ENCODE measurements at regions not wholly inside any gene's neighbourhood (a gene's known extent, or its start where the extent isn't known, plus 50 kb on each side); places are given as distances from the start of the nearest gene placed in this dataset.
A peak's percentile ranks its signal among the peaks of the same experiment; 100 is the strongest.

DNA sequence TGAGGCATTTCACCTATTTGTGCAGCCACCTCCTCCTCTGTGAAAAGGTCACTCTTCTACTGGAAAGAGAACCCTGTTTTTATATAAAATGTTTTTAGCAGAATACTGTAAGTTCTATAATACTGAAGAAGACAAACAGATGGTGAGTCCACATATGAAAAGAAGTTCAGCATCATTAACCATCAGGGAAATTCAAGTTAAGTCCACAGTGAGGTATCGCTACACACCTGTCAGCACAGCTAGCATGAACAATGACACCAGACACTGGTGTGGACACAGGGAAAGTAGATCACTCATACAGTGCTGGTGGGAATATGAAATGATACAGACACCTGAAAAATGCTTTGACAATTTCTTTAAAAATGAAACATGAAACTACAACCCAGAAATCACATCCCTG, 133.0 kb downstream of the MAD2L1 start:
- no peak for DNase-seq

DNA sequence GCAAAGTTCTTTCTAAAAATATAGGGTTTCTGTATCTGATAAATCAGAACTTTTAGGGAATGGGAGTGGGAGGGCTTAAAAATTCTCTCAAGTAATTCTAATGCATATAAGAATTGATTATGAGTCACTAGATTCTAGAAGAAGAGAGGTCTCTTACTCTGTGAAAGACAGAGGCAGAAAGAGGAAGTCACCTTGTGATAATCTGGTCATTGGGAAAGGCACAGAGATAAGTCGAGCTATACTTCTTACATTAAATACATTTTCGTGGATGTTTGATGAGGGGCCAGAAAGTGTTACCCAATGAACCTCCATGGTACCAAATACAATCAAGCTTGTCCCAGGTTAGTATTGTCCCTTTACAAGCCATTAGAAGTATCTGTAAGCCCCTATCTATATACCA, 134.4 kb downstream of the MAD2L1 start:
- DNase-seq, result no peak

DNA sequence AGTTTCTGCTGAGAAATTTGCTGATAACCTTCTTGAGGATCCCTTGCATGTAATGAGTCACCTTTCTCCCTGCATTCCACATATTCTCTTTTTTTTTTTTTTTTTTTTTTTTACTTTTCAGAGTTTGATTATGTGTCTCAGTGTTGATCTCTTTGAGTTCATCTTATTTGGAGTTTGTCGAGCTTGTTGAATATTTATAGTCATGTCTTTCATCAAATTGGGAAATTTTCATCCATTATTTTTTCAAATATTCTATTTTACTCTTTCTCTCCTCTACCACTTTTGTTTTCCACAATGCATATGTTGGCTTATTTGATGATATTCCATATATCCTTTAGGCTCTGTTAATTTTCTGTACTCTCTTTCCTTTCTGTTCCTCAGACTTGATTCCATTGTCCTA, 136.1 kb downstream of the MAD2L1 start:
- DNase-seq, result no peak

DNA sequence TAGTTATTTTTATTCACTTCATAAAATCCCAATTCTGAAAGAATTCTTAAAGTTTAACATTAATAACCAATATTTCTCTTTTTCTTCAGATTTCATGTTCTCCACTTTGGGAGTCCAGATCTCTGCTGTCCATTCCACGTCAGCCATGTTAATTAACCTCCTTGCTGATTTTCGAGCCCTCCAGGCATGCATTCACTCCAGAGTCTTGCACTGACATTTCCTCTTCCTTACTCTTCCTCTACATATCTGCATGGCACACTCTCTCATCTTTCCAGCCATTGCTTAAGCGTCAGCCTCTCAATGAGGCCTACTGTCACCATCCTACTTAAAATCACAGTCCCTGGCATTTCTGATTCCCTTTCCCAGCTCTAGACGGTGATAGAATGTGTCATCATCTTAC, 144.8 kb downstream of the MAD2L1 start:
- no peak for DNase-seq

DNA sequence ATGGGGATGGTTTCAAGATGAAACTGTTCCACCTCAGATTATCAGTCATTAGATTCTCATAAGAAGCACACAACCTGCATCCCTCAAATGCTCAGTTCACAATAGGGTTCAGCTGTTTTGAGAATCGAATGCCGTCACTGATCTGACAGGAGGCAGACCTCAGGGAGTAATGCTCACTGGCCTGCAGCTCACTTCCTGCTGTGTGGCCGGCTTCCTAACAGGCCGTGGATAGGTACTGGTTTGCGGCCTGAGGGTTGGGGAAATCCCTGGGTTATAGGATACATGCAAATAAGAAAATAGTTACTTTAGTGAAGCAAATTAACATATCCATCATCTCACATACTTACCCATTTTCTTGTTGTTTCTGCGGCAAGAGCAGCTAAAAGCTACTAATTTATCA, 160.4 kb downstream of the MAD2L1 start:
- DNase-seq, result no peak

DNA sequence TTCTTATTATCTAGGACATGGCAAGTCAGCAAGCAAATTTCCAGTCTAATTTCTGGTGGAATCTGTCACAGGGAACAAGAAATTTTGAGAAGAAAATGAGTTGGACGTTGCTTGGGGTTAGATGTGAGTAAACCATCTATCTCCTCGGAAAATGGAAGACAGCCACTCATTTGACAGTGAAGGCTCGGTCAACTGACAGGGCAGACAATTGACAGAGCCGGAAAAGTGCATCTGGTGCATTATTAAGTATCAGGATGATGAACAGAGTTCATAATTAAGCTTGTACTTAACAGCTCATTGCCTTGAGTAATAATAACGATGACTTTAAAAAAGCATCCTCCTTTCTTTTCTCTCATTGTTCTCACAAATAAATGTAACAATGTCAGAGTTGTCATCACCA, 168.4 kb downstream of the MAD2L1 start:
- DNase-seq, result no peak

DNA sequence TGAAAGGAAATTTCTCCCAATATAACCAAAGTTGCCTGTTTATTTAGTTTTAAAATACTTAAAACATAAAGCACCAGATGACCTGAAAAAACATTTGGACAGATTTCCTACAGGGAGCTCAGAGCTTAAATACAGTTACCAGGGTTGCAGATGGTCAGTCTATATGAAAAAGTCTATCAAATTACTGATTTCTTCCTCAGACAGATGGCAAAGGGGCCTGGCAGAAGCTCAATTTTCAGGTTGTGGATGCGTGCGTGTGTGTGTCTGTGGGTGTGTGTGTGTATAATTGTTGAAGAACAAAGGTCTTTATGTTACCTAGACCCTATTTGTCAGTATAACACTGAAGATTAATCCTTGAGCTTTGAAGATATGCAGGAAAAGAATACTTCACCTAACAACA, 169.4 kb downstream of the MAD2L1 start:
- DNase-seq, result no peak

DNA sequence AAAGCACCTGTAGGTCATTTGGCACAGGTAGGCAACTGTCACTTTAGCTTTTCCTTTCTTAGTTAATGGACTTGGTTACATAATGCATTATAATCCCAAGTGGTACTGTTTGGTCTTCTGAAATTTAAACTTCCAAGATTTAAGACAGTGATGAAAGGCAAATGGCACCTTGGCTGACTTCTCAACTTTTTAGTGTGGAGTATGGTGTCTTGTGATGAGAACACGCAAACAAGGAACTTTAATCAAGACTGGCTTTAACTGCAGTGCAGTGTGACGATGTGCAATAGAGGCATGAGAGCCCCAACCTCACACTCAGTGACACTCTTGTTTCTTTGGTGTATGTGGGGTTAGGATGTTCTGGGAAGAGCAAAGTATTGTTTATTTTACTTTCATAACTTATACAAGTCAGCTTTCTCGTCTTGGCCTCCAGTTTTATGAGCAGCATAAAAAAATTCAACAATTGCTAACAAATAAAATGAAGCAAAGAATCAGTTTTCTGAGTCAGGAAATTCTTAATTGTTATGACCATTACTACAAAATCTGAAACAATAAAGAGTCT, 171.9 kb downstream of the MAD2L1 start:
- DNase-seq, result no peak

DNA sequence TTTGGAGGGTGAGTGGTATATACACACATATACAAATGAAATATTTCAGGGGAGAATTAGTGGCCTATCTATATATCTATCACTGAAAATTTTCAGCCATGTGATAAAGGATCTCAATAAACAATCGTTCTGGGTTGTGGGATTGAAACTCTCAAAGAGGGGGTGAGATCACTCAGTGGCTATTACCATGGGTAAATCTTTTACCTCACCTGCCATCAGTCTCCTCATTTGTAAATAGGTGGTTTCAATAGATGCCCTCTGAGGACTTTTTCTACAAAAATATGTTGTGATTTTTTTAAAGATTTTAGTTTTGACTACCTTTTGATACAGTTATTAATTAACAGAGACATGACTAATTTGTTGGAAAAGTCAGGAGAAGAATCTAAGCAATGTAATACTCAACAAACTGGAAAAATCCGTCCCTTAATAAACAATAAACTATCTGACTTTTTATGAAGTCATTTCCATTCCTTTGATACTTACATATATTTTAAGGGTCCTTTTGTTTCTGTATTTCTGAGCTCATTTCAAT, 192.8 kb downstream of the MAD2L1 start:
- DNase-seq, result no peak

DNA sequence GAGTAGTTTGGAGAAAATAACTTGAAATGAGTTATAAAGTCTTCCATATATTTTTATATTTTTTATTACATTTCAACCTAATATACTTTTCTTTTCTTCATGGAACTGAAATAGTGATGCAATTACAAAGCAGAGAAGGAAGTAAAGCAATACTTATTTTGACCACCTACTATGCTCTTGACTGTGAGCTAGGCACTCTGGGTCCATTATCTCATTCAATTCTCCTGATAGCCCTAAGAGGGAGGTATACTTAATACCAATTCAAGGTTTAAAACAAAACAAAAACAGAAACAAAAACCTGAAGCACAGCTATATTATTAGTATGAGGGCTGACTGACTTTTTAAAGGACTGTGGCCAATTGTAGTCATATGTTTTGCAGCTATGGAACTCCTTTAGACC, 193.5 kb downstream of the MAD2L1 start:
- DNase-seq, result no peak

DNA sequence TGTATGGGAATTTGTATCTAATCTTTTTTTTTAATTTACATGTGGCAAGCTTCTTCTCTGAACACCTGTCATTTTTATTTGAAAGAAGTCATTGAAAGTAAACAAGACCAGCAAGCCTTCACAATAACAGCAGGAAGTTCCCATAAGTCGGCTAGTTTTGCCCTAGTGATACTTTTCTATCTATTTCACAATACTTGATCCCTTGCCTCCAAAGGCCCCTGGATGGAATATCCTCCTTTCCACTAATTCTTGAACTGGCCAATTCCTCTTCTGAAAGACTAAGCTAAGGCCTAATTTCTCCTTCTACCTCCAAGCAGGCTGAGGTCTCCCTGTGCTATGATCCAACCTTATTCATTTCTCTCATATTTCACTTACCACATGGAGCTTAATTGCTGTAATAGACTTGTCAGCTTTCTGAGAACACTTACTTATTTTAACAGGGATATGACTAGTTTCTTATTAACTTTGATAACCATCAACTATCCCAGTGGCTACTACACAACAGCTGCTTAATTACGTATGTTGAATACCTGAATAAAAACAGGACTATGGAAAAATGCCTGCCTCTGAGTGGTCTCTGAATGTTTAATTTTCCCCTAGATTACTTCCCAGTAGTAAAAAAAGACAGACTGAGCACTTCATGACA, 194.2 kb downstream of the MAD2L1 start:
- DNase-seq, result no peak

DNA sequence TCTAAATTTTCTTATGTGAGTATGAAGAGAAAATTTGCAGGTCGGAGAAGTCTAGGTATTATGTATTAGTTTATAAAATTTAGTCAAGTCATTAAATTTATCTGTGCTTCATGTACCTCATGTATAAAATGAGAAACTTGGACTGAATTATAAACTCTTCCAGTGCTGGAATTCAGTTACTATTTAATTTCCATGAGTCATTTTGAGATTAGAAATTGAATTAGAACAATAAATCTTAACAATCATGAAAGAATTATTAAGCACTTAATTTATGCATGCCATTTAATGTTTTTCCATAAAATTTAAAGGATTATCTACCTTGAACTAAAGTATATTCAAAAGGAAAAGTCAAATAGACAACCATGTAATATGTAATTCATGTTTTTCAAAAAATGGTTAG, 195.8 kb downstream of the MAD2L1 start:
- no peak for DNase-seq

DNA sequence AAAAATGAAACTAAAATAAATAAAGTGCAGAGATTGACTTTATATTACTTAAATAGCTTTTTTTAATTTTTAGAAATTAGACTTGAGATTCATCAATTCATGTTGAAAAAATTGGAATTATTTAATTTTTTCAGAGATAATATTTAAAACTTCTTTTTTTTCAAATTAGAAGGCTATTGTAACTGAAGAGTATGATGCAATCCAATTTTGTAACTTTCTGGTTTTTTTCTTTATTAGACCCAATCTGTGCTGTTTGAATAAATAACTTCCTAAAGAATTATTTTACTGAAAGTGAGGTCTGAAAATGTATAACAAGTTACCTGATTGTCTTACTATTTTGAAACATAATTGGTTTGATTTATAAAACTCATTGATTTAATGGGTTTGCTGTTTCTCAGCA, 200.9 kb downstream of the MAD2L1 start:
- DNase-seq, result no peak

DNA sequence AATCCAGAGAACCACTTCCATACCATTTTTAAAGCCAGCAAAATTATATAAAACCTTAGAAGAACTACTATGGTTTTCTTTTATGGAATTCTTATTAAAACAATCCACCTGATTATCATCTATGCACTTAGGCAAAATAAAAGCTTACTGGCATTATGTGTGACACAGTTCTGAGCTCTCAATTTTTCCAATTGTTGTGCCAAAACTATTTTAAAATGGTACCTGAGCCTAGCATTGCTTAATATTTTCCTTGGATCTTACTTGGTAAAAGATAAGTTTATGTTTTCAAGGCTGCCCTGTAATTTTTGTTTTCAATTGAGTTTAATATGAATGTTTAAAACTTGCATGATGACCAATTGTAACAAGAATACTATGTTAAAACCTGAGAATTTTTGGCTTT, 201.3 kb downstream of the MAD2L1 start:
- DNase-seq, result no peak

DNA sequence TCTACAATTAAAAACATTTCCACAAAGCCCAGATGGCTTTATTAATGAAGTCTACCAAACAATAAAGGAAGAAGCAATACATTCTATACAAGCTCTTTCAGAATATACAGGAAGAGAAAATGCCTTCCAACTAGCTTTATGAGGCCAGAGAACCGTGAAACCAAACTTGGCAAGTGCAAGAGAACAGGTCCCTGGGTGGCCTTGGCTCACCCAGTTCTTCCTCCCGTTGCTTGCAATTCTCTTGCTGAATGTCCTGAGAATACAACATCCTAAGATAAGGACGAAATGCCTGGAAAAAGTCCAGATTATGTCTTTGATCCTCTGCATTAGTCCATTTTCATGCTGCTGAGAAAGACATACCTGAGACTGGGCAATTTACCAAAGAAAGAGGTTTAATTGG, 204.9 kb downstream of the MAD2L1 start:
- no peak for DNase-seq

DNA sequence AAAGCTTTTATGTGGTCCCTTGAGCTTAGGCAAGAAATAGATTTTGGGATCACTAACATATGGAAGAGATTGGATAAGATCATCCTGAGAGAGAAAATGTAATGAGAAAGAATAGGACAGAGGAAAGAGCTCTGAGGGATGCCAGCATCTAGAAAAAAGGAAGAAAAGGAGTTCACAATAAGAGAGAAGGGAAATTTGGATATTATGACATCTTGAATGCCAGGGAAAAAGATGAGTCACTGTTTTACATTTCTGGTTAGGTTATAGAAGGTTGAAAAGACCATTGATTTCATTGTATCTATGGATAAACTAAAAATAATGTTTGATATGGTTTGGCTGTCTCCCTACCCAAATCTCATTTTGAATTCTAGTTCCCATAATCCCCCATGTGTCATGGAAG, 208.5 kb downstream of the MAD2L1 start:
- no peak for DNase-seq

DNA sequence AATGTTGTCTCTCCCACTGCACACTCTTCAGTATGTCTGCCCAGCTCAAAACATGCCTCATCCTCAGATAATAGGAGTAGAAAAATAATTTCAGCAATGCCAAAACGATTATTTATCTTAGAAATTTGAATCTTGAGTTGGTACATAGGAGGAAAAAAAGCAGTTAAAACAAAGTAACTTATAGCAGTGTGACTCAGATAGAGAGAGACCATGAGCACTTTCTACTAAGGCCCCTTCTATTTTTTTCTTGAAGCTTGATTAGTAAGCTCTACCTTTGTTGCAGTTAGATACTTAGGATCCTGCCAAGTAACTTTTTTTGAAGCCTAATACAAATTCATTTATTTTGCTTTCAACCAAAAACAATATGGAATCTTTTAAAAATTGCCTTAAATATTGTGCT, 212.3 kb downstream of the MAD2L1 start:
- no peak for DNase-seq

DNA sequence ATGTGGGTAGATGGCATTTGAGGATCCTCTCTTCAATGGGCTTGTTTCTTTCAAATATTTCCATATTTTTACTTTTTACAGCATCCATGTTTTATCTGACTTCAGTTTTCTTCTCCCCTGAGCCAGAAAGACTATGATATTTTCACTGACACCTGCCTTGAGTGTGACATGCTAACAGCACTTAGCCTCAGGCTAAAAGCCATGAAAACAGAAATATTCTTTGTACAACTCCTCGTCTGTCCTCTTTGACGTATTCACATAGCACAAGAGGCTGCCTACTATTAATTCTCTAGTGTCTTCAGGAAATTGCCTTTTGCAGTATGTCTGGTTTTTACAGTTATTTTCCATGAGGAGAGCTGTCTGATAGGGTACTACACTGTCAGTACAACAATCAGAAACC, 215.0 kb downstream of the MAD2L1 start:
- DNase-seq, result no peak

DNA sequence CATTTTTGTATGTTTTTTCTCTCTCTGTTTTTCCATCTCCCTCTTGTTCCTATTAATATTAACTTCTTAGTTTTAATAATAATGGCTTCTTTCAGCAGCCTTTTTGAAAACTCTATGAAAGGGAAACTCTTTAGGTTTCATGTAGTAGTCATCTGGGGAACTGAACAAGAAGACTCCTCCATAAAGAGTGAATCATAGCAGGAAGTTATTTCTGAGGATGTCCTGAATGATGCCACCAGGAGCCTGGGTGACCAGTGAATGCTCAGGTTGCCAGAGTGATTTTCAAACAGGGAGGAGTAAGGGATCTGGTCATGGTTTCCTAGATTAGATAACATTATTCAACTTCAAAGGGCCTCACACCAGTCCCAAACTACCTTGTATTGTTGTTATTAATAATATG, 212.8 kb upstream of the PDE5A start:
- DNase-seq, result no peak

DNA sequence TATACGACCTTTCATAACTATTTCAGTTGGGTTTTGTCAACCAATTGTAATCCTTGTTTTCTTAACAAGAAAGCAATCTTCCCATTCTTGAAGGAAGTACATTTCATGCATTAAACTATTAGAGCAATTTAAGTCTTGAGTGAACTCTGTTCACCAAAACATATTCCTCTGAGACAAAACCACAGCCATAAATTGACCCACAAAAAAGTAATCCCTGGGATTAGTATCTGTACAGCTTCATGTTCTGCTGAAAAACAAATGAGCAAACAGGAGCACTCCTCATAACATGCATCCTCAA, 207.0 kb upstream of the PDE5A start:
- DNase-seq, result no peak

DNA sequence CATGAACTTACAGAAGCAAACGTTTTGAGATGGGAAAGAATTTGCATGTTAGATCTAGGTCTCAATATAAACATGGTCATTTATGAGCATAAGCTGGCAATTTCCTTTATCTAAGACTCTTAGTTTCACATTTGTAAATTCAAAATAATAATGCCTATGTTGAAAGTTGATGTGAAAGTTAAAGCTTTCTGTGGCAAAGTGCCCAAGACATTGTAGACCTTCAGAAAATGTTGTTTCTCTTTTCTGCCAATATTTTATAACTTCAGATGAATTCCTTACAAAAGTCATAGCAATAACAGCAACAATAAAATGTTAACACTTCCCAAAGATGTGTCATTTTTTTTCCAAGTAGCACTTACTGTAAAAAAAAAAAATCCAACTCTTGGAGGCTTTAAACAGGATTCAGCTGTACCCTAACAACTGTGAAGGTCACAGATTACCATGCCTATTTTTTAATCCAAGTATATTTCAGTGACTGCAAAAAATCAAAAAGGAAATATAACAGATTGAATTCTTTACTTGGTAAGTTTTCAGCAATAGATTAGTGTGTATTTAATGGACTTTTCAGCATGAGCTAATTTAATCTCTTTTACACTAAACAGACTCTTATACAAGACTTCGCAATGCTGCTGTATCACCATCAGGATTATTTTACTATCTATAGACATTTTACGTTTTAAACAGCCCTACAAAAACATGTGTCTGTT, 206.5 kb upstream of the PDE5A start:
- DNase-seq, result no peak

DNA sequence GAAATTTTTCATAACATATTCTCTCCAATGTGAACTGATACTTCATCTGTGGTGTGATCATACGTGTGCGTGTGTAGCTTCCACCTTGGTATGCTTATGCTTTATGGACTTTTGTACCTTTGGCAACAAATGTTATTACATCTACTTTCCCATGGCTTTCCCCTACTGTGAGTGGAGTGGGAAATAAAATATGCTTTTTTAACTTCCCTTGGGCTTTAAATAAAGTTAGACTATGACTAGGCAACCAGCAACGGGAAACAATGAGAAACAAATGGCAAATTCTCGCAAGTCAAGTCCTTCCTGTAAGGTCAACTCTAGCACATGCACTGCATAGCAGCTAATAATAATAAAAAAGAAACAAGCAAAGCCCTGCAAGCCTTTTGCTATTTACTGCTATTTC, 205.0 kb upstream of the PDE5A start:
- DNase-seq, result peak in 1 of 56 donors; percentile 0

DNA sequence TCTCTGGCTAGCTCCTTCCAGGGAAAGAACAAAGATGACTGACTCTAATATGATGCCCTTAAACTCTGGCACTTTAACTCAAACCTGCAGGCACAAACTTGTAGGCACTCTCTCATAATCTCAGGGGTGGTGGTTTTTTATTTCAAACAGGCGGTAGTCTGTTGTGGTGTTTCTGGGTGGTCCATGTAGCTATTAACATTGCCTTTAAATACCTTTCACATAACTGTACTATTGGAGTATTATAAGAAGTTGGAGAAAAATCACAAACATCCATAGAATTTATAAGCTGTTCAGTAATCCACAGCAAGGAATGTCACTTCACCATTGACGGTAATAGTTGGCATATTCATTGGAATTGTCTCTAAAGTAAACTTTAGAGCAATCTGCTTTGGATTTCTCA, 204.2 kb upstream of the PDE5A start:
- DNase-seq, result no peak
